ENCODE measurements at regions not wholly inside any gene's neighbourhood (a gene's known extent, or its start where the extent isn't known, plus 50 kb on each side); places are given as distances from the start of the nearest gene placed in this dataset.

DNA sequence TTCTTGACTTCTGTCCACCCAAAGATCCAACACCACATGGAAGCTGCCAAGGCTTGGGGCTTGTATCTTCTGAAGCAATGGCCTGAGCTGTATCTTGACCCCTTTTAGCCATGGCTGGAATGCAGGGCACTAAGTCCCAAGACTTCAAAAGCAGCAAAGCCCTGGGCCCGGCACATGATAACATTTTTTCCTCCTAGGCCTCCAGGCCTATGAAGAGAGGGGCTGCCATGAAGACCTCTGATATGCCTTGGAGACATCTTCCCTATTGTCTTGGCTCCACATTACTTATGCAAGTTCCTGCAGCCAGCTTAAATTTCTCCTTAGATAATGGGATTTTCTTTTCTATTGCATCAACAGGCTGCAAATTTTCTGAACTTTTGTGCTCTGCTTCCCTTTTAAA is 1252.6 kb upstream of the CITED2 start:
- Mint-ChIP-seq H3K4me3 (ENCODE audit: unreplicated experiment) (no peak overlapping the region), H3K27ac (ENCODE audit: unreplicated experiment) (no peak overlapping the region), H3K36me3 (ENCODE audit: unreplicated experiment) (peaks cover 10% of the 10 kb centered on the region), H3K4me1 (ENCODE audit: low read depth, unreplicated experiment) (no peaks in the 10 kb centered on the region), H3K27me3 (ENCODE audit: unreplicated experiment) (no peaks in the 10 kb centered on the region), H3K9me3 (ENCODE audit: unreplicated experiment) (peaks cover 6% of the 10 kb centered on the region)
- DNase-seq: no peak
- TF ChIP-seq, protein P1, sequence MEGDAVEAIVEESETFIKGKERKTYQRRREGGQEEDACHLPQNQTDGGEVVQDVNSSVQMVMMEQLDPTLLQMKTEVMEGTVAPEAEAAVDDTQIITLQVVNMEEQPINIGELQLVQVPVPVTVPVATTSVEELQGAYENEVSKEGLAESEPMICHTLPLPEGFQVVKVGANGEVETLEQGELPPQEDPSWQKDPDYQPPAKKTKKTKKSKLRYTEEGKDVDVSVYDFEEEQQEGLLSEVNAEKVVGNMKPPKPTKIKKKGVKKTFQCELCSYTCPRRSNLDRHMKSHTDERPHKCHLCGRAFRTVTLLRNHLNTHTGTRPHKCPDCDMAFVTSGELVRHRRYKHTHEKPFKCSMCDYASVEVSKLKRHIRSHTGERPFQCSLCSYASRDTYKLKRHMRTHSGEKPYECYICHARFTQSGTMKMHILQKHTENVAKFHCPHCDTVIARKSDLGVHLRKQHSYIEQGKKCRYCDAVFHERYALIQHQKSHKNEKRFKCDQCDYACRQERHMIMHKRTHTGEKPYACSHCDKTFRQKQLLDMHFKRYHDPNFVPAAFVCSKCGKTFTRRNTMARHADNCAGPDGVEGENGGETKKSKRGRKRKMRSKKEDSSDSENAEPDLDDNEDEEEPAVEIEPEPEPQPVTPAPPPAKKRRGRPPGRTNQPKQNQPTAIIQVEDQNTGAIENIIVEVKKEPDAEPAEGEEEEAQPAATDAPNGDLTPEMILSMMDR (IDR thresholded peaks at IDR 0.05; ENCODE audit: partially characterized antibody, unreplicated experiment): no peak

GRCh38 chr6:140623498-140623897 is 1249.0 kb upstream of the CITED2 start:
- Mint-ChIP-seq H3K36me3 (ENCODE audit: unreplicated experiment) (peaks cover 10% of the 10 kb centered on the region), H3K4me3 (ENCODE audit: unreplicated experiment) (no peak overlapping the region), H3K4me1 (ENCODE audit: low read depth, unreplicated experiment) (no peaks in the 10 kb centered on the region), H3K27me3 (ENCODE audit: unreplicated experiment) (peaks cover 2% of the 10 kb centered on the region), H3K27ac (ENCODE audit: unreplicated experiment) (no peak overlapping the region), H3K9me3 (ENCODE audit: unreplicated experiment) (peaks cover 6% of the 10 kb centered on the region)
- no peak for DNase-seq
- TF ChIP-seq, protein P1 (IDR thresholded peaks at IDR 0.05; ENCODE audit: partially characterized antibody, unreplicated experiment): no peak

GRCh38 chr6:140620496-140620895 is 1246.0 kb upstream of the CITED2 start:
- no peak for DNase-seq
- Mint-ChIP-seq H3K27ac (ENCODE audit: unreplicated experiment) (no peak overlapping the region), H3K4me3 (ENCODE audit: unreplicated experiment) (no peak overlapping the region), H3K27me3 (ENCODE audit: unreplicated experiment) (peaks cover 3% of the 10 kb centered on the region), H3K4me1 (ENCODE audit: low read depth, unreplicated experiment) (no peaks in the 10 kb centered on the region), H3K9me3 (ENCODE audit: unreplicated experiment) (no peaks in the 10 kb centered on the region), H3K36me3 (ENCODE audit: unreplicated experiment) (no peaks in the 10 kb centered on the region)
- TF ChIP-seq, protein P1 (IDR thresholded peaks at IDR 0.05; ENCODE audit: partially characterized antibody, unreplicated experiment): no peak

GRCh38 chr6:140609956-140610355 is 1235.5 kb upstream of the CITED2 start:
- Mint-ChIP-seq H3K27ac (ENCODE audit: unreplicated experiment) (no peak overlapping the region), H3K4me3 (ENCODE audit: unreplicated experiment) (no peak overlapping the region), H3K36me3 (ENCODE audit: unreplicated experiment) (no peaks in the 10 kb centered on the region), H3K4me1 (ENCODE audit: low read depth, unreplicated experiment) (no peaks in the 10 kb centered on the region), H3K9me3 (ENCODE audit: unreplicated experiment) (no peaks in the 10 kb centered on the region), H3K27me3 (ENCODE audit: unreplicated experiment) (no peaks in the 10 kb centered on the region)
- TF ChIP-seq, protein P1 (IDR thresholded peaks at IDR 0.05; ENCODE audit: partially characterized antibody, unreplicated experiment): no peak
- no peak for DNase-seq

- DNase-seq: no peak
- TF ChIP-seq, protein P1 (IDR thresholded peaks at IDR 0.05; ENCODE audit: partially characterized antibody, unreplicated experiment): no peak
- Mint-ChIP-seq H3K36me3 (ENCODE audit: unreplicated experiment) (no peaks in the 10 kb centered on the region), H3K9me3 (ENCODE audit: unreplicated experiment) (no peaks in the 10 kb centered on the region), H3K27ac (ENCODE audit: unreplicated experiment) (no peak overlapping the region), H3K4me1 (ENCODE audit: low read depth, unreplicated experiment) (no peaks in the 10 kb centered on the region), H3K27me3 (ENCODE audit: unreplicated experiment) (no peaks in the 10 kb centered on the region), H3K4me3 (ENCODE audit: unreplicated experiment) (no peak overlapping the region)
Observed at GRCh38 chr6:140609321-140609720, 1234.9 kb upstream of the CITED2 start.

All from glutamatergic neuron (in vitro differentiated cells).